DMS153 treated with DMSO at 0.1 percent for 48 hours (cell line): ENCODE measurements at regions not wholly inside any gene's neighbourhood (a gene's known extent, or its start where the extent isn't known, plus 50 kb on each side); places are given as distances from the start of the nearest gene placed in this dataset.
"Not testable (repeated sequence)": the region's sequence is repeated elsewhere in the genome, so short reads cannot be mapped to it uniquely, and the experiment has no call there.

Source experiments
- DNase-seq: peaks from one replicate; lab custom pipeline; 2025; ENCODE audit not compliant: unreplicated experiment; lab: John Stamatoyannopoulos, UW

DNA sequence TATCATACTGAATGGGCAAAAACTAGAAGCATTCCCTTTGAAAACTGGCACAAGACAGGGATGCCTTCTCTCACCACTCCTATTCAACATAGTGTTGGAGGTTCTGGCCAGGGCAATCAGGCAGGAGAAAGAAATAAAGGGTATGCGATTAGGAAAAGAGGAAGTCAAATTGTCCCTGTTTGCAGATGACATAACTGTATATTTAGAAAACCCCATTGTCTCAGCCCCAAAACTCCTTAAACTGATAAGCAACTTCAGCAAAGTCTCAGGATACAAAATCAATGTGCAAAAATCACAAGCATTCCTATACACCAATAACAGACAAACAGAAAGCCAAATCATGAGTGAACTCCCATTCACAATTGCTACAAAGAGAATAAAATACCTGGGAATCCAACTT is 52.5 kb upstream of the CCDC71L start:
- not testable (repeated sequence) for DNase-seq

DNA sequence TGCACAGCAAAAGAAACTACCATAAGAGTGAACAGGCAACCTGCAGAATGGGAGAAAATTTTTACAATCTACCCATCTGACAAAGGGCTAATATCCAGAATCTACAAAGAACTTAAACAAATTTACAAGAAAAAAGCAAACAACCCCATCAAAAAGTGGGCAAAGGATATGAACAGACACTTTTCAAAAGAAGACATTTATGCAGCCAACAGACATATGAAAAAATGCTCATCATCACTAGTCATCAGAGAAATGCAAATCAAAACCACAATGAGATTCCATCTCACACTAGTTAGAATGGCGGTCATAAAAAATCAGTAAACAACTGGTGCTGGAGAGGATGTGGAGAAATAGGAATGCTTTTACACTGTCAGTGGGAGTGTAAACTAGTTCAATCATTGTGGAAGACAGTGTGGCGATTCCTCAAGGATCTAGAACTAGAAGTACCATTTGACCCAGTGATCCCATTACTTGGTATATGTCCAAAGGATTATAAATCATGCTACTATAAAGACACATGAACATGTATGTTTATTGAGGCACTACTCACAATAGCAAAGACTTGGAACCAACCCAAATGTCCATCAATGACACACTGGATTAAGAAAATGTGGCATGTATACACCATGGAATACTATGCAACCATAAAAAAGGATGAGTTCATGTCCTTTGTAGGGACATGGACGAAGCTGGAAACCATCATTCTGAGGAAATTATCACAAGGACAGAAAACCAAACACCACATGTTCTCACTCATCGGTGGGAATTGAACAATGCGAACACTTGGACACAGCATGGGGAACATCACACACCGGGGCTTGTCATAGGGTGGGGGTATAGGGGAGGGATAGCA is 53.9 kb upstream of the CCDC71L start:
- not testable (repeated sequence) for DNase-seq

DNA sequence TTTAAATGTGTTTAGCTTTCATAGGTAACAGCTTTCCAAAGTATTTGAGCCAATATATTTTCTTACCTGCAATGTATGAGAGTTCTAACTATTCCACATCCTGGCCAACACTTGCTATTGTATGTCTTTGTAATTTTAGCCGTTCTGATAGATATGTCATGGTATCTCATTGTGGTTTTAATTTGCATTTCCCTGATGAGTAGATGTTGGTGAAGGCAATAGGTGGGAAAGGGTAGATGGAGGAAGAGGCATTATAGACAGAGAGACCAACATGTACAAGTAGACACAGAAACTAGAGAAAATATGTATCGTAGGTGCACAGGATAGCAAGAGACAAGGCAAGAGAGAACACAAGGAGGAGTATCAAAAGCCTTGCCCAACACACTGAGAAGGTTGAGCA is 54.8 kb upstream of the CCDC71L start:
- no peak for DNase-seq

DNA sequence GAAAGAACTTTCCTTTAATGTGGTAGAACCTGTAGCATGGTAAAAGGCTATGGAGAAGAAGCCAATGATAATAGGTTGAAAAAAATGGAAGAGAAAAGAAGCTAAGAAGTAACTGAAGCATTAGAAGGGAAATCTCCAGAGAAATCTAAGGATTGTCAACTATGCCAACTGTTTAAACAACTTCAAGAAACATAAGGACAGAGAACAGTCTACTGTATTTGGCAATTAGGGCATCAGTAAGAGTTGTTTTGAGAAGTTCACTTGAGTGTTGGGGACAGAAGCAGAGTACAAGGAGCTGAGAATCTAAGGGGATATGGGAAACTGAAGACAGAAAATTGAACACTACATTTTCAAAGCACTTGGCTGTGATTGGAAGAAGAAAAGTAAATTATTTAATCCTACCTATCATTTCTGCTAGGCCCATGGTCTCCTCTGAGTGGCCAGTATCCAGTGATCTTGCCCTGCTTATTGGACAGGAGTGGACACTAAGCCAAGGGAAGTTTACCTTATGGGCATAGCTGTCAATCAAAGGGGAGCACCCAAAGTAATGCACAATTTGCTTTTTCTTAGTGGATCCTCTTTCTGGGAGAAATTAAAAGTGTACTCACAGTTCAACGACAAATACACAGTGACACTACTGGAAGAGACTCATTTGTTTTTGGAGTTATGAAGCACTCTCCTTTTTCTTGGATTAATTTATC is 56.4 kb upstream of the CCDC71L start:
- DNase-seq = no peak

DNA sequence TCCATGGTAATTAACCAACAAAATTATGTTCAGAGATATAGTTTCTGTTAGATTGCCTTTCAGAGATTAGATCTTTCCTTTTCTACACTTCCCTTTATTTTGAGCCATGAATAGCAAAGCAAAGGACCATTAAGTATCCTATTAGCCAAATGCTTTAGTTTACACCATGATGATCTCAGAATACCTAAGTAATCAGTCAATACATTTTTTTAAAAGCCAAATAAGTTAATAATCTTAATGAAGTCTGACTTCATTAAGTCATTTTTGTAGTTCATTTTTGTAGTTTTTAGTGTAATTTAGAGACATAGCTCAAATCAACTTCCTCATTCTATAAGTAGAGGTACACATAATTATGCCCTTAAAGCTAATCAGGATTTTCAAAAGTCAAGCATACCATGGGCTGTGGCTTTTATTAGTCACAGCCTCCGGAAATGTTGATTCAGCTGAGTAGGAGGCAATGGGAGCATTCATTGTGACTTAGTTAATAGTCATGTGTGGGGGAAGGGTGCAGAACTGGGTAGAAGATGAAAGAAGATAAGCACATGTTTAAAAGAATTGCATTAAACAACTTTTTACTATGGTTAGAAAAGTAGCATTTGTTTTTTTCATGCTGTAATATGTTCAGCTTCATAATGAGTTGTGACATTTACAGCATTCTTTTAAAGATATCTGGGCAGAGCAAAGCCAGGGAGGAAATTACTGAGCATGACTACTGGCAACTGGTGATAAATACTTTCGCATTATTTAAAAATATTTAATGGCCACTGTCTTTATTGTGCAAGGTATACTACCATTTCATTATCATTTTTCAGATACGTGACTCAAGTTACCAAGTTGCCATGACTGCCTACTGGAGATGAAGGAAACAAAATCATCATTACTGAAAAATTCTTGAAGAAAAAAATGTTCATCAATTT is 57.3 kb upstream of the CCDC71L start:
- DNase-seq = peak; percentile 48

DNA sequence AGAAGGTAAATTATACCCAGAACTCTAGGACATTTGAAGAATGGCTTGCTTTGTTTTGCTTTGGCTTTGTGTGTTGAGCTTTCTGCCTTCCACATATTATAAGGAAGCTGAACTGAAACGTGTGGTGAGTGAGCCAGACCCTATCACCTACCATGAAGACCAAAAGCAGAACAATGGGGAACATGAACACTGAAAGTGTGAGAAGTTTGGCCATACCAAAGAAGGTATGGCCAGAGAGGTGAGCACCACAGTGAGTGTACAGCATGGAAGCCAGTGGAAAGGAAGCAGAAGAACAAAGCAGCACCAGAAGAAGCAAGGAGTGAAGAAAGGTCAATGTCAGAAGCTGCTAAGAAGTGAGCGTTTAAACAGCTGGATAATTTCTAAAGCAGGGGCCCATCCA is 59.7 kb upstream of the CCDC71L start:
- DNase-seq = no peak

DNA sequence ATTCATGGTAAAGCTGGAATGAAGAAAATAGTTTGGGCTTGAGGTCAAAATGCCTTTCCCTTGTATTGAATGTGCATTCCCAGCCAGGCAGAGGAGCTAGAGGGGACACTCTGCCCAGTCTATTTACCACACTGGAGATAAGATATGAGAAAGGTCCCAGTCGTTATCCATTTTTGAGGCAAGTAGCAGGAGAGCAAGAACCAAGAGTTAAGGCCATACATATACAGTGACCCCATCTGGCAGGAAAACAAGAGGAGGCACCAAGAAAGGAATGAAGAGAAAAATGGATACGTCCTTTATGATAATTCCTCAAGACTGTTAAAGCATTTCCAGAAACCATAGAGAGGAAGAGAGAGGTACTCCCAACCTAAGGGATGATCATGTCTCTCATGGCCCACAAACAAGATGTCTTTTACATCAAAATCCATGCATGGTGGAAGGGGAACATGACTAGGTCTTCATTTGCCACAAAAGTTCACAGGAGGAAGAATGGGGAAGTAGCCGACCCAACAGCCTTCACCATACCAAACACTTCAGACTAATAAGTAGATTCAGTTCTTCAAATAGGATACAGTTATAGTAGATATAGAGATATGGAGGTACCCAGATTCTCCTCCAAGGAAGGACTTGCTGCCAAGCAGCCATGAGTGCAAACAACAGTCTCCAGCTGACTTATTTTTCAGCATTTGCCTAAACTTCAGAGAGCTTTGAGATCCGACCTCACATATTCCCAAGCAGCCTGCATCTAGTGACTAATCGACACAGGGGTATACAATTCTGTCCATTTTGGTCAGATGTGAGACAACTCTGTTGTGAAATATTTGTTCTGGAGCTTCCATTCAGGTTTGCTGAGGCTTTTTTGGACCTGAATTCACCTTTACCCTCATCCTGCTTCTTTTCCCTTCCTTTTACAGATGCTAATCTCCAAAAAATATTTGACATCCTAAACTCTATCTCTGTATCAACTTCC is 61.1 kb upstream of the CCDC71L start:
- DNase-seq = no peak

DNA sequence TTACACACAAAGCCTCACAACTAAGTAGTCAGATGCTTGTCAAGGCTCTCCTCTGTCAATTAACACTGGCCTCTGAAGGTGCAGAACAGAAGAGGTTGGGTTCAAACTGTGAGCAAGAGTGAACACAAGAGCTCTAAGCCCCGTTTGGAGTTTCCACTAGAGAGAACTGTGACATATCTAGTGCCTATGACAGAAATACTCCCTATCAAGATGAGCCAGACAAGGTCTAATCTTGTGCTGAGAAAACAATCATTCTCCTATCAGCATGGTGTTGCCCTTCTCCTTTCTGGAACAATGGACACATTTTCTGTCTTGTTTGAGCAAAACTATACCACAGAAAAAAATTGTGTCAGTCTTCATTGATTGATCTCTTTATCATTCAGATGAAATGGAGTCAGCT is 62.4 kb upstream of the CCDC71L start:
- no peak for DNase-seq

DNA sequence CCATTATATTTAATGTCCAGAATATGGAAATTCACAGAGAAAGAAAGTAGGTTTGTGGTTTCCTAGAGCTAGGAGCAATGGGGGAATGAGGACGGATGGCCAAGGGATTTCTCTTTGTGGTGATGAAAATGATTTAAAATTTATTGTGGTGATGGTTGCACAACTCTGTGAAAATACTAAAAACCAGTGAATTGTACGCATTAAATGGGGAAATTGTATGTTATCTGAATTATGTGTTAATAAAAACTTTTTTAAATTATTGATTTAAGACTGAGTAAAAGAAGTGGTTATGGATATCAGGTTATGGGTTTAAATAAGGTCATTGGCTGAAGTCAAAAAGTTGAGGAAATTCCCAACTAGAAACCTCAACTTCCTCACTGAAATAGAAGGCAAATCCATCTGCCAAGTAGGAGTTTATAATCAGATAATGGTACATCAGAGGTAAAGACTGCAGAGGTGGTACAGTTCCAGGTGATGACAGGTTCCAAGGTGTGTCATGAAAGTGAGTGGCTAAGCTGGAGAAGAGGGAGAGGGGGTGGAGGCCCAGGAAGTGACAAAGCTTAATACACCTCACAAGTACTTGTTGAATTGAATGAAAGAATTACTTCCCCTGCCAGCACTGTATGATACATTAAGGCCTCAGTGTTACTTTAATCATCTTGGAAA is 68.9 kb upstream of the CCDC71L start:
- DNase-seq = no peak

DNA sequence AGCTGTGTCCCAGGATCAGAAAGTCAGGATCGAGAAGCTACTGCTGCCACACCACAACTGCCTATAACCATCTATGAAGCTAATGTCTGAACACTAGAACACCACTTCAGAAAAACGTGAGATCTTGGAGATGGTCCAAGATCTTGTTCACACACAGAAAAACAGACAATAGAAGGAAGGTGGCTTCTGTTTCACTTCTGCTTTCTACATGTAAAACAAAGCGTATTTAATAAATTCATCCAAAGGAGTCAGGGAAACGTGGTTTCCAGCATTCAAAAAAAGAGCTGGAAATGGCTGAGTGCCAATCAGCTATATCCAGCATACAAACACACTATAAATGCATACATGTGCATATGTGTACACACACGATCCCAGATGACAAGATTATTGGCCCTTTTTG is 70.2 kb upstream of the CCDC71L start:
- peak; percentile 14 for DNase-seq

DNA sequence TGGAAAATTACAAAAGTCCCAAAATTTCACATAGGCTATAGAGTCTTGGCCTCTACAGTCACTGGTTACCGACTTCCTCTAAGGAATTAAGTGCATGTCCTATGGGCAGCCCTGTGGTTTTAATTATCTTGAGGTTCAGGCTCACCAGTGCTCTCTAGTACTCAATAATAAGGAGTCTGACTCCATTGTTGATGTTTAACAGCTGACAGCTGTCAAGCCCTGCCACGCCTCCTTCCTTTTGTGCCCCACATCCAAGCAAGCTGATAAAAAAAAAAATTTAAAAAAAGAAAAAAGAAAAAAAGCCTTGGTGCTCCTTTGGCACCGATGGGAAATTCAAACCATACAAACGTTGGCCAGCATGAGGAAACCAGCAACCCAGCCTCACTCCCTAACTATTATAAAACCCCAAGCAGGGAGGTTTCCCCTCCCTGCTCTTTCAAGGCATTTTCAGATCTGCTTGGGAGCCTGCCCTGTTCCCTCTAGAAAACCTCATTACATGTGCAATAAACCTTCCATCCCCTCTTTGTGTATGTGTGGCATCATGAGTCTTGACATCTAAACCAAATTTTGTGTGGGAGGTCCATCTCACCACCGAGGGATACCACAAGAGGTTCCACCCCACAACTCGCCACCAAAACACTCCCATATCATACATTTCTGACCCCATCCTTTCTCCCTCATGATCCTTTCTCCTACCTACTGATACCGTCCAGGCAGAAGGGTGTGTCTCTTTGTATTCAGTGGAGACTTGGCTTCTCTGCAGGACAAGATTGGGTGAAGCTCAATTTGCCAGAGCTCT is 70.9 kb upstream of the CCDC71L start:
- no peak for DNase-seq

DNA sequence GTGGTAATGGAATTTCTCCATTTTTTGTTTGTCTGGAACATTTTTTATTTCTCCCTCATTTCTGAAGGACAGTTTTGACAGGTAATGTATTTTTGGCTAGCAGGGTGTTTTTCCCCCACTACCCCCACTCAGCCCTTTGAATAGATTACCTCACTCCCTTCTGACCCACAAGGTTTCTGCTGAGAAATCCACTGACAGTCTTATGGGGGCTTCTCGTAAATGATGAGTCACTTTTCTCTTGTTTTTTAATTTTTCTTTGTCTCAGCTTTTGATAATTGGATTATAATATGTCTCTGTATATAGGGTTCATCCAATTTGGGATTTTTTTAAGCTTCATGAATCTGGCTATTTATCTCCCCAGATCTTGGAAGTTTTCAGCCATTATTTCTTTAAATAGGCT is 74.7 kb upstream of the CCDC71L start:
- no peak for DNase-seq

DNA sequence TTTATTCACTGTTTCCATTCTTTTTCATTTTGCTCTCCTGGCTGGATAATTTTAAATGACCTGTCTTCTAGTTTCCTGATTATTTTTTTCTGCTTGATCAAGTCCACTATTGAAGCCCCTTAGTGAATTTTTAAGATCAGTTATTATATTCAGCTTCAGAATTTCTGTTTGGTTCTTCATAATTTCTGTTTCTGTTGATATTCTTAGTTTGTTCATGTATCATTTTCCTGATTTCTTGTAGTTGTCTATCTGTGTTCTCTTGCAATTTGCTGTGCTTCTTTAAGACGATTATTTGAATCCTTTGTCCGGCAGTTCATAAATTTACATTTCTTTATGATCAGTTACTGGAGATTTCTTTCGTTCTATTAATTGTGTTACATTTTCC is 75.2 kb upstream of the CCDC71L start:
- no peak for DNase-seq

DNA sequence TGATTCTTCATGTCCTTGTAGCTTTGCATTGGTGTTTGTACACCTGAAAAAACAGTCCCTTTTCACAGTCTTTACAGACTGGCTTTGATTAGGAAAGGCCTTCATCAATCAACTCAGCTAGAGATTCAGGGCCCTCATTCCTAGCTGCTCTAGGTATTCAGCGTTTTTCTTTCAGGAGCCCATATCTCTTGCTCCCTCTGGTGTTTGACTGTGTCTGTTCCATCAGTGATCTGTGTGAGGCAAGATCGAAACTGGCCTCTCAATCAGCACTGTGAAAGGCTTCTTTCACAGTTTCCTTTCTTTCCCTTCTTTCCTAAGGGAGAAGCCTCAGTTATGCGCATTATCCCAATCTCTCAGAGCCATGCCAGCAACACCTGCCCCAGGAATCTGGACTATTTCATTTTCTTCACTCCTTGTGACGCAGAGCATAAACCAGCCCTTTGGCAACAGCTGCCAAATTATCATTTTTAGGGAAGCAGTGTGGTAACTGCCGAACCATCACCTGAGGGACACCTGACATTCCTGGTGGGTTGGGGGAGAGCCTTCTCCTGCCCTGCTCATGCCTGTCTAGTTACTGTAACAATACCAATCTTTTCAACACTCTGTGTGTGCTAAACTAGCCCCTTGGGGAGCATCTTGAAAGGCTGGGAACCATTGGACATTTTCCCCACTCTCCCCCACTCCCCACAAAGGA is 75.7 kb upstream of the CCDC71L start:
- DNase-seq = peak; percentile 38

DNA sequence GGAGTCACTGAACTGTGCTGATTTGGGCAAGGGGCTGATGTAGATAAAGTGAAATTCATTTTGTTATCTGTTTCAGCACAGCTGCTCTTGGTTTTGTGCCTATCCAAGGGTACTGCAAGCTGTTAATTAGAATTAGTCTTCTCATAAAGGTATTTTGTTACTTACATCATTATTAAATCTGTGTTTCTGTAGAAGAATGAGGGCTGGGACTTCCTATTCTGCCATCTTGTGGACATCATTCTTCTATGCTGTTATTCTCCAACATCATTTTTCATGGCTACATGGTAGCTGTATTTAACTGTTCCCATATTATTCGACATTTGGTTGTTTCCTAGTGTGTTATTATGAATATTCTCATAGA is 76.2 kb upstream of the CCDC71L start:
- no peak for DNase-seq

DNA sequence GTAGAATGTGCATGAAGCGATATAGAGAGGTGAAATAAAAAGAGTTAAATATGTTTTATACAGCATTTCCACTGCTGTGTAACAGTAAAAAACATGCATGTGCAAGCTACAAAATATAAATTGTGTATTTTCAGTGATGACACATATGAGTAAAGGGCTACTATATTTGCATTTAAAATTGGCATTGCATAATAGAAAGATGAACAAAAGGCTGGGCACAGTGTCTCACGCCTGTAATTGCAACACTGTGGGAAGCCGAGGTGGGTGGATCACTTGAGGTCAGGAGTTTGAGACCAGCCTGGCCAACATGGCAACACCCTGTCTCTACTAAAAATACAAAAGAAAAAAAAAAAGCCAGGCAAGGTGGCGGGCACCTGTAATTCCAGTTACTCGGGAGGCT is 79.8 kb upstream of the CCDC71L start:
- no peak for DNase-seq

DNA sequence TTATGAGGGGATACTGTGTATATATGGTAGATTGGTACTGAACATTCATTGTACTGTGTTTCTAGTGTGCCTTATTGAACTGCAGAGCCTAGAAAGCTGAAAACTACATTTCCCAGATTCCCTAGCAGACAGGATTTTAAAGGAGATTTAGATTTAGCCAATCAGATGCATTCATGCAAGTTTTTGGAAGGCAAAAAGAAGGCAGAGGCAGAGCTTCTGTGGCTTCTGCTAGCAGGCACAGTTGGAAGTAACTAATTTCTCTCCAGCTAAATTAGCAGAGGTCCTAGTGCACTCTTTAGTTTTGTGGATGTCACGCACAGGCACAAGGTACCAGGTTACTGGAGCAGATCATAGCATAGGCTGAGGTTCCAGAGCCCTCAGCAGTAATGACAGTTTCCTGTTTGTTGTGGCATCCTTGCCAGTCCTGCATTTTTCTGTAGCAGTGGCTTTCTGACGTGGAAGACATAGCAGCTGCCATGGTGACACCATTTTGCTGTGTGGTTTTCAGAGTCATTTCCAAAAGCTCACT is 83.7 kb upstream of the CCDC71L start:
- no peak for DNase-seq

DNA sequence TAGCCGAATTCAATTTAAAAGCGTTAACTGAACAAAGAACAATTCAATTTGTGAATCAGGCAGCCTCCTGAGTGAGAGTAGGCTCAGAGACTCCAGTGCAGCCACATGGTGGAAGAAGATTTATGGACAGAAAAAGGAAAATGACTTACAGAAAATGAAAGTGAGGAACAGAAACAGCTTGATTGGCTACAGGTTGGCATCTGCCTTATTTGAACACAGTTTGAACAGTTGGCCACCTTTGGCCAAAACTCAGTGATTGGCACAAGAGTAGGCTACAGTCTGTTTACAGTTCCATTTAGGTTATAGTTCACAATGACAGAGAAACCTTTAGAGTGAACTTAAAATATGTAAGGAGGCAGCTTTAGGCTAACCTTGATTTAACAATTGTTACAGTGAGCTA is 86.3 kb upstream of the CCDC71L start:
- not testable (repeated sequence) for DNase-seq
